ENCODE measurements at regions not wholly inside any gene's neighbourhood (a gene's known extent, or its start where the extent isn't known, plus 50 kb on each side); places are given as distances from the start of the nearest gene placed in this dataset.

GRCh38 chr6:128676456-128676855 is 156.1 kb upstream of the PTPRK start:
- Histone ChIP-seq H4K20me1 (ENCODE audit: insufficient read depth, low read length) (no peaks in the 10 kb centered on the region), H3K4me2 (ENCODE audit: low read length) (no peak overlapping the region), H3K4me3 (ENCODE audit: low read depth, low read length, poor library complexity, severe bottlenecking) (no peak overlapping the region), H3K36me3 (ENCODE audit: insufficient read depth, low read length) (no peaks in the 10 kb centered on the region), H3K27ac (ENCODE audit: low read depth, low read length, poor library complexity, severe bottlenecking) (no peak overlapping the region), H3K4me1 (ENCODE audit: insufficient read depth, low read length, poor library complexity, severe bottlenecking) (no peaks in the 10 kb centered on the region), H3K9me2 (ENCODE audit: insufficient read depth, low read length) (no peaks in the 10 kb centered on the region), H2AFZ (ENCODE audit: low read length) (no peak overlapping the region), H3K9me3 (ENCODE audit: low read length) (no peaks in the 10 kb centered on the region), H3K79me2 (ENCODE audit: insufficient read depth, low read depth, low read length) (no peaks in the 10 kb centered on the region)
- CTCF ChIA-PET (ENCODE audit: unreplicated experiment): no interaction called here
- intact Hi-C loops (cut with micrococcal nuclease; ENCODE audit: unreplicated experiment): no loop called here
- DNase-seq (ENCODE audit: low spot score): no peak
- BruUV-seq (replicated peaks): no TSS peak
- POLR2A ChIA-PET: no interaction called here
- TF ChIP-seq CTCF (conservative IDR thresholded peaks at IDR 0.05; ENCODE audit: low read length) (no peak), EZH2phosphoT487 (IDR thresholded peaks at IDR 0.05; ENCODE audit: borderline replicate concordance, low read depth, low read length) (no peak)

- intact Hi-C loops (cut with micrococcal nuclease; ENCODE audit: unreplicated experiment): no loop called here
- Histone ChIP-seq H3K9me3 (ENCODE audit: low read length) (no peaks in the 10 kb centered on the region), H2AFZ (ENCODE audit: low read length) (no peak overlapping the region), H3K9me2 (ENCODE audit: insufficient read depth, low read length) (no peaks in the 10 kb centered on the region), H3K79me2 (ENCODE audit: insufficient read depth, low read depth, low read length) (no peaks in the 10 kb centered on the region), H3K4me1 (ENCODE audit: insufficient read depth, low read length, poor library complexity, severe bottlenecking) (no peaks in the 10 kb centered on the region), H3K36me3 (ENCODE audit: insufficient read depth, low read length) (no peaks in the 10 kb centered on the region), H3K4me2 (ENCODE audit: low read length) (no peak overlapping the region), H4K20me1 (ENCODE audit: insufficient read depth, low read length) (no peaks in the 10 kb centered on the region), H3K27ac (ENCODE audit: low read depth, low read length, poor library complexity, severe bottlenecking) (no peak overlapping the region), H3K4me3 (ENCODE audit: low read depth, low read length, poor library complexity, severe bottlenecking) (no peak overlapping the region)
- TF ChIP-seq CTCF (conservative IDR thresholded peaks at IDR 0.05; ENCODE audit: low read length) (no peak), EZH2phosphoT487 (IDR thresholded peaks at IDR 0.05; ENCODE audit: borderline replicate concordance, low read depth, low read length) (no peak)
- no TSS peak for BruUV-seq (replicated peaks)
- CTCF ChIA-PET (ENCODE audit: unreplicated experiment): no interaction called here
- DNase-seq (ENCODE audit: low spot score): no peak
- POLR2A ChIA-PET: interaction anchor here (0.6 to 1.3 kb wide), 3 partner anchors 9 to 44 kb away, joined by 3 to 5 read pairs (median 4); no protein-coding TSS in a partner anchor
Measured at GRCh38 chr6:128672023-128672422, 151.6 kb upstream of the PTPRK start.

- ChIA-PET POLR2A (interaction anchor here (1.3 kb wide), 1 partner anchor 9 kb away, joined by 3 read pairs; no protein-coding TSS in a partner anchor), CTCF (ENCODE audit: unreplicated experiment) (no interaction called here)
- no peaks in the 10 kb centered on the region for H3K4me1 ChIP-seq (ENCODE audit: insufficient read depth, low read length, poor library complexity, severe bottlenecking)
- TF ChIP-seq CTCF (conservative IDR thresholded peaks at IDR 0.05; ENCODE audit: low read length): no peak
- TF ChIP-seq EZH2phosphoT487 (IDR thresholded peaks at IDR 0.05; ENCODE audit: borderline replicate concordance, low read depth, low read length): no peak
- no peak for DNase-seq (ENCODE audit: low spot score)
- no TSS peak for BruUV-seq (replicated peaks)
- no peak overlapping the region for H3K4me3 ChIP-seq (ENCODE audit: low read depth, low read length, poor library complexity, severe bottlenecking)
- no peak overlapping the region for H2AFZ ChIP-seq (ENCODE audit: low read length)
- no peak overlapping the region for H3K27ac ChIP-seq (ENCODE audit: low read depth, low read length, poor library complexity, severe bottlenecking)
- H4K20me1 ChIP-seq (ENCODE audit: insufficient read depth, low read length): no peaks in the 10 kb centered on the region
- no peak overlapping the region for H3K4me2 ChIP-seq (ENCODE audit: low read length)
- no peaks in the 10 kb centered on the region for H3K9me2 ChIP-seq (ENCODE audit: insufficient read depth, low read length)
- intact Hi-C loops (cut with micrococcal nuclease; ENCODE audit: unreplicated experiment): no loop called here
- H3K36me3 ChIP-seq (ENCODE audit: insufficient read depth, low read length): no peaks in the 10 kb centered on the region
- no peaks in the 10 kb centered on the region for H3K79me2 ChIP-seq (ENCODE audit: insufficient read depth, low read depth, low read length)
- no peaks in the 10 kb centered on the region for H3K9me3 ChIP-seq (ENCODE audit: low read length)
Measured at GRCh38 chr6:128667339-128667858, 147.0 kb upstream of the PTPRK start.
